Heart left ventricle (tissue), 13 donors: ENCODE measurements at regions not wholly inside any gene's neighbourhood (a gene's known extent, or its start where the extent isn't known, plus 50 kb on each side); places are given as distances from the start of the nearest gene placed in this dataset.
"Not testable (repeated sequence)": the region's sequence is repeated elsewhere in the genome, so short reads cannot be mapped to it uniquely, and the experiment has no call there.

Experiments
- CTCF ChIP-seq, 12 donors: fragments of 200-600 bp; sonication (generic) in 4 of 12; IDR thresholded peaks; one replicate each; pipeline versions ENCODE4 v1.5.0 to v1.8.0; 2018 to 2022; ENCODE audit warnings: antibody characterized with exemption in 12 of 12, mild to moderate bottlenecking in 5 of 12
- POLR2A ChIP-seq, 2 donors: fragments of 450-650 bp; IDR thresholded peaks; one replicate each; pipeline ENCODE4 v1.6.1; 2017; ENCODE audit warnings: antibody characterized with exemption in 2 of 2, mild to moderate bottlenecking in 2 of 2, moderate library complexity in 2 of 2
- donor health status: ischemic (EF 13 %, LVEDD 7.1; RV severe dilation, severe dysfunction).
- donor health status: DM: no; HTN: yes; CAD: no.
- donor health status: DM: no; HTN: no; CAD: no.
- donor health status: ischemic (EF 25% LVEDD 6.9; RV normal size, moderate dysfunction).
- donor health status: ischemic (EF 25% LVEDD 5.7; RV mildly dilated, moderate dysfunction).
- donor health status: ischemic (EF 35%, LVEDD 5.7; RV mildly dilated, moderate dysfunction).
- donor health status: nonischemic (EF 11% LVEDD 7.7; RV severe dilation, severe dysfunction).
- donor health status: DM: yes; HTN: yes; CAD: no.
- donor health status: PGD.
- donor health status: ischemic (EF 29% LVEDD 5.4; RV normal size, mild dysfunction).
- donor health status: nonischemic (EF 23%, LVEDD 6.1; RV moderate dilation, normal function).

GRCh38 chr9:61418174-61418573 lies 228.3 kb downstream of the SPATA31A7 start:
- not testable (repeated sequence) for TF ChIP-seq POLR2A, CTCF (IDR thresholded peaks at IDR 0.05)
